ENCODE measurements at regions not wholly inside any gene's neighbourhood (a gene's known extent, or its start where the extent isn't known, plus 50 kb on each side); places are given as distances from the start of the nearest gene placed in this dataset.

- Mint-ChIP-seq H3K9me3 (peaks cover 2 to 44% (median 17%) of the 10 kb centered on the region in 6 donors), H3K27ac (no peak overlapping the region), H3K4me3 (no peak overlapping the region), H3K27me3 (ENCODE audit: low read depth in 3 of 3) (no peaks in the 10 kb centered on the region), H3K36me3 (no peaks in the 10 kb centered on the region), H3K4me1 (no peaks in the 10 kb centered on the region)
- DNase-seq: no peak
These were observed 282.9 kb upstream of the PCDH7 start for GRCh38 chr4:30437316-30437715.

- H3K27ac Mint-ChIP-seq: no peak overlapping the region
- H3K9me3 Mint-ChIP-seq: peaks cover 3 to 30% (median 13%) of the 10 kb centered on the region in 6 donors
- no peak for DNase-seq
- no peaks in the 10 kb centered on the region for H3K27me3 Mint-ChIP-seq (ENCODE audit: low read depth in 3 of 3)
- no peaks in the 10 kb centered on the region for H3K36me3 Mint-ChIP-seq
- no peak overlapping the region for H3K4me3 Mint-ChIP-seq
- no peaks in the 10 kb centered on the region for H3K4me1 Mint-ChIP-seq
These were observed 276.9 kb upstream of the PCDH7 start for GRCh38 chr4:30443289-30443688.

GRCh38 chr4:30450474-30450873, 269.7 kb upstream of the PCDH7 start:
- no peaks in the 10 kb centered on the region for H3K27me3 Mint-ChIP-seq (ENCODE audit: low read depth in 3 of 3)
- no peaks in the 10 kb centered on the region for H3K36me3 Mint-ChIP-seq
- H3K4me3 Mint-ChIP-seq: no peak overlapping the region
- DNase-seq: no peak
- H3K27ac Mint-ChIP-seq: no peak overlapping the region
- peaks cover 6 to 55% (median 33%) of the 10 kb centered on the region in 6 donors for H3K9me3 Mint-ChIP-seq
- H3K4me1 Mint-ChIP-seq: no peaks in the 10 kb centered on the region

- no peak overlapping the region for H3K4me3 Mint-ChIP-seq
- no peaks in the 10 kb centered on the region for H3K4me1 Mint-ChIP-seq
These were observed 265.7 kb upstream of the PCDH7 start for GRCh38 chr4:30454504-30454903.

GRCh38 chr4:30456716-30457115, 263.5 kb upstream of the PCDH7 start:
- Mint-ChIP-seq H3K27ac (no peak overlapping the region), H3K9me3 (peaks cover 12 to 67% (median 33%) of the 10 kb centered on the region in 6 donors)

More at GRCh38 chr4:30454504-30454903, 265.7 kb upstream of the PCDH7 start:
- Mint-ChIP-seq H3K27me3 (ENCODE audit: low read depth in 3 of 3) (no peaks in the 10 kb centered on the region), H3K9me3 (peaks cover 8 to 63% (median 36%) of the 10 kb centered on the region in 6 donors), H3K27ac (no peak overlapping the region), H3K36me3 (no peaks in the 10 kb centered on the region)
- DNase-seq: no peak

GRCh38 chr4:30460818-30461217, 259.4 kb upstream of the PCDH7 start:
- H3K27ac Mint-ChIP-seq: no peak overlapping the region
- no peaks in the 10 kb centered on the region for H3K4me1 Mint-ChIP-seq
- peaks cover 8 to 58% (median 27%) of the 10 kb centered on the region in 6 donors for H3K9me3 Mint-ChIP-seq
- H3K27me3 Mint-ChIP-seq (ENCODE audit: low read depth in 3 of 3): no peaks in the 10 kb centered on the region
- H3K36me3 Mint-ChIP-seq: no peaks in the 10 kb centered on the region
- no peak overlapping the region for H3K4me3 Mint-ChIP-seq
- DNase-seq: no peak

More at GRCh38 chr4:30456716-30457115, 263.5 kb upstream of the PCDH7 start:
- no peaks in the 10 kb centered on the region for H3K4me1 Mint-ChIP-seq
- DNase-seq: no peak
- no peaks in the 10 kb centered on the region for H3K27me3 Mint-ChIP-seq (ENCODE audit: low read depth in 3 of 3)
- no peaks in the 10 kb centered on the region for H3K36me3 Mint-ChIP-seq
- no peak overlapping the region for H3K4me3 Mint-ChIP-seq

GRCh38 chr4:30461218-30461617, 259.0 kb upstream of the PCDH7 start:
- H3K36me3 Mint-ChIP-seq: no peaks in the 10 kb centered on the region
- no peaks in the 10 kb centered on the region for H3K4me1 Mint-ChIP-seq
- no peak overlapping the region for H3K4me3 Mint-ChIP-seq
- H3K27ac Mint-ChIP-seq: no peak overlapping the region
- H3K27me3 Mint-ChIP-seq (ENCODE audit: low read depth in 3 of 3): no peaks in the 10 kb centered on the region
- H3K9me3 Mint-ChIP-seq: peaks cover 7 to 58% (median 27%) of the 10 kb centered on the region in 6 donors
- DNase-seq: no peak

- no peak for DNase-seq
- Mint-ChIP-seq H3K27ac (no peak overlapping the region), H3K9me3 (peaks cover 7 to 53% (median 26%) of the 10 kb centered on the region in 6 donors), H3K4me1 (no peaks in the 10 kb centered on the region), H3K27me3 (ENCODE audit: low read depth in 3 of 3) (no peaks in the 10 kb centered on the region), H3K36me3 (no peaks in the 10 kb centered on the region), H3K4me3 (no peak overlapping the region)
These were observed 257.6 kb upstream of the PCDH7 start for GRCh38 chr4:30462445-30463090.

GRCh38 chr4:30471861-30472260, 248.3 kb upstream of the PCDH7 start:
- H3K36me3 Mint-ChIP-seq: no peaks in the 10 kb centered on the region
- H3K4me1 Mint-ChIP-seq: no peaks in the 10 kb centered on the region
- no peak overlapping the region for H3K27ac Mint-ChIP-seq
- DNase-seq: no peak
- H3K9me3 Mint-ChIP-seq: peaks cover 2 to 29% (median 15%) of the 10 kb centered on the region in 6 donors
- H3K4me3 Mint-ChIP-seq: no peak overlapping the region
- H3K27me3 Mint-ChIP-seq (ENCODE audit: low read depth in 3 of 3): no peaks in the 10 kb centered on the region

- Mint-ChIP-seq H3K27me3 (ENCODE audit: low read depth in 3 of 3) (no peaks in the 10 kb centered on the region), H3K4me1 (no peaks in the 10 kb centered on the region), H3K9me3 (peaks cover 2 to 22% (median 10%) of the 10 kb centered on the region in 6 donors), H3K36me3 (no peaks in the 10 kb centered on the region), H3K27ac (no peak overlapping the region), H3K4me3 (no peak overlapping the region)
- no peak for DNase-seq
These were observed 246.9 kb upstream of the PCDH7 start for GRCh38 chr4:30473225-30473624.

- Mint-ChIP-seq H3K9me3 (peaks cover 5 to 47% (median 32%) of the 10 kb centered on the region in 6 donors), H3K4me3 (no peak overlapping the region), H3K4me1 (no peaks in the 10 kb centered on the region), H3K27ac (no peak overlapping the region), H3K27me3 (ENCODE audit: low read depth in 3 of 3) (peaks cover 0 to 1% (median 0%) of the 10 kb centered on the region in 3 donors), H3K36me3 (peaks cover 0 to 3% (median 0%) of the 10 kb centered on the region in 3 donors)
- DNase-seq: no peak
These were observed 224.9 kb upstream of the PCDH7 start for GRCh38 chr4:30495251-30495650.

GRCh38 chr4:30495651-30496310, 224.4 kb upstream of the PCDH7 start:
- H3K4me1 Mint-ChIP-seq: no peaks in the 10 kb centered on the region
- DNase-seq: no peak
- H3K9me3 Mint-ChIP-seq: peaks cover 8 to 47% (median 34%) of the 10 kb centered on the region in 6 donors
- peaks cover 0 to 3% (median 0%) of the 10 kb centered on the region in 3 donors for H3K36me3 Mint-ChIP-seq
- no peak overlapping the region for H3K4me3 Mint-ChIP-seq
- H3K27me3 Mint-ChIP-seq (ENCODE audit: low read depth in 3 of 3): peaks cover 0 to 1% (median 0%) of the 10 kb centered on the region in 3 donors
- no peak overlapping the region for H3K27ac Mint-ChIP-seq

- Mint-ChIP-seq H3K9me3 (peaks cover 14 to 43% (median 20%) of the 10 kb centered on the region in 6 donors), H3K27ac (no peak overlapping the region), H3K4me1 (no peaks in the 10 kb centered on the region), H3K36me3 (no peaks in the 10 kb centered on the region), H3K4me3 (no peak overlapping the region), H3K27me3 (ENCODE audit: low read depth in 3 of 3) (no peaks in the 10 kb centered on the region)
- no peak for DNase-seq
These were observed 208.4 kb upstream of the PCDH7 start for GRCh38 chr4:30511751-30512150.

- H3K27ac Mint-ChIP-seq: no peak overlapping the region
- H3K36me3 Mint-ChIP-seq: no peaks in the 10 kb centered on the region
- no peak for DNase-seq
- peaks cover 16 to 45% (median 25%) of the 10 kb centered on the region in 6 donors for H3K9me3 Mint-ChIP-seq
- H3K4me1 Mint-ChIP-seq: no peaks in the 10 kb centered on the region
- no peaks in the 10 kb centered on the region for H3K27me3 Mint-ChIP-seq (ENCODE audit: low read depth in 3 of 3)
- H3K4me3 Mint-ChIP-seq: no peak overlapping the region
These were observed 202.0 kb upstream of the PCDH7 start for GRCh38 chr4:30518211-30518610.

Measured in immature natural killer cell (primary cell).